ENCODE measurements at regions not wholly inside any gene's neighbourhood (a gene's known extent, or its start where the extent isn't known, plus 50 kb on each side); places are given as distances from the start of the nearest gene placed in this dataset.

- DNase-seq (ENCODE audit: insufficient read length, low spot score) (no peak), FAIRE-seq (no peak)
These were observed 393.1 kb upstream of the SLC14A2 start for GRCh38 chr18:45222180-45222579.

DNA sequence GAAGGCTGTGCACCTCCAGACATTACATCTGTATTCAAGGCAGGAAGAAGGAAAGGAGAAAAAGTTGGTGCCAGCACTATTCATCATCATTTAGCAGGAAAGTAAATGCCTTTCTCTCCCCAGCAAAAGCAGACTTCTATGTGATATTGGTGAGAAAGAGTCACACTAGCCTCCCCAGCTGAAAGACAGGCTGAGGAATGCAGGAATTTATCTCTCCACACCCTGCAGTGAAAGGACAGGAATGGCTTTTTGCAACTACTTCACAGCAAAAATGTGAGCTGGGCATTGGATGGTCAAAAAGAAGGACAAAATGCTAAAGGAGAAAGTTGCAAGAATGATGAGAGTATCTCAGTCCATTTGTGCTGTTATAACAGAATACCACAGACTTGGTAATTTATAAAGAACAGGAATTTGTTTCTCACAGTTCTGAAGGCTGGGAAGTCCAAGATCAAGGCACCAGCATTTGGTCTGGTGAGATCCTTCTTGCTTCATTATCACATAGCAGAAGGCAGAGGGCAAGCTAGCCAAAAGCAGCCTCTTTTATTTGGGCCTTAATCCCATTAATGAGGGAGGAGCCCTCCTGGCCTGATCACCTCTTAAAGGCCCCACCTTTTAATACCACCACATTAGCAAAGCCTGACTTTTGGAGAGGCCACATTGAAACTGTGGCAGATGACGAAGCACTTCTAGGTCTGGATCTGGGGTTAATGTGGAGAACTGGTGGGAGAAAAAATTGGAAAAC, 388.1 kb upstream of the SLC14A2 start:
- FAIRE-seq (no peak), DNase-seq (ENCODE audit: insufficient read length, low spot score) (no peak)

- FAIRE-seq: no peak
These were observed 386.4 kb upstream of the SLC14A2 start for GRCh38 chr18:45228796-45229388.

GRCh38 chr18:45231617-45232016, 383.7 kb upstream of the SLC14A2 start:
- DNase-seq (ENCODE audit: insufficient read length, low spot score) (no peak), FAIRE-seq (no peak)

More at GRCh38 chr18:45228796-45229388, 386.4 kb upstream of the SLC14A2 start:
- no peak for DNase-seq (ENCODE audit: insufficient read length, low spot score)

GRCh38 chr18:45232061-45232460, 383.2 kb upstream of the SLC14A2 start:
- FAIRE-seq (no peak), DNase-seq (ENCODE audit: insufficient read length, low spot score) (no peak)

DNA sequence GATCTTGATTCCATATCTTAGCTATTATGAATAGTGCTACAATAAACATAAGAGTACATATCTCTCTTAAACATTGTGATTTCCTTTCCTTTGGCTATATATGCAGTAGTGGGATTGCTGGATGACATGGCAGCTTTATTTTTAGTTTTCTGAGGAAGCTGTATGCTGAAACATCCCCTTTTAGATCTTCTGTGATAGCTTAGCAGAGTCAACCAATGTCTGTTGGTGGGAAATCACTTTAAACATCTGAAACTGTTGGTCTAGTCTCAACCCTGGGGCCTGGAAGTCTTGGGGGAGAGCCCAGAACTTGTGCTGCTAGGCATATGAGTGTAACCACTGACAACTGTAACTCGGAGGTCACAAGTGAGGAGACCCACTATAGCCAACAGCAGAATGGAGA, 378.6 kb upstream of the SLC14A2 start:
- FAIRE-seq (no peak), DNase-seq (ENCODE audit: insufficient read length, low spot score) (no peak)

DNA sequence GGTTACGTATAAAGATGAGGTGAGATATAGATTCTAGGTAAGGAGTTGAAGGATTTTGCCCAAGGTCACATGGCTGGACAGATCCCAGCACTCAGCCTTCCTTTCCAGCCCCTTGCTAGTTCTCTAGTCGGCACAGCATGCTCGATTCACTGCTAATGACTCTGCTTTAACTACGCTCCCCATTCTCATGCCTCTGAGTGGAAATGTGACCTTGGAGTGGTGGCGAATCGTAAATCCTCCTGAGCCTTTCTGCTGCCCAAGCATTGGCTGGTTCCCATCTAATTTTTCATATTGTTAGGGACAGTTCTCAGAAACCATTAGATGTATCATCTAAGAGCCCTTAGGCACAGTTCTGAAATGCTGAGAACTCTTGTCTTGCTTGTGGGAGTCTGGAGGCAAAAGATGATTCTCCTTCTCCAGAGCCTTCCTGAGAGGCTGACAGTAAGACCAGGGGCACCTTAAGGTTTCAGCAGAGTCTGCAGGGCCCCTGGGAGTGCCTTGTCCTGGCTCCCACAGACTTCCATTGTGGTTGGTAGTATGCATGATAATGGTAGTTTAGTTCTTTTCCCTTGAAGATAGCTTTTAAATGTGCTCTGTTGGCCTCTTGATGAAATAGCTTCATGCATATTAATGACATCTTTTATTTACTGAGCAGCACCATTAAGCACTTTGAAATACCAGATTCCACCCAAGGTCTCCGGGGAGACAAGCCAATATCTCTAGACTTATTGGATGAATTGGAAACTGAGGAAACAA, 377.8 kb upstream of the SLC14A2 start:
- DNase-seq (ENCODE audit: insufficient read length, low spot score) (no peak), FAIRE-seq (no peak)

DNA sequence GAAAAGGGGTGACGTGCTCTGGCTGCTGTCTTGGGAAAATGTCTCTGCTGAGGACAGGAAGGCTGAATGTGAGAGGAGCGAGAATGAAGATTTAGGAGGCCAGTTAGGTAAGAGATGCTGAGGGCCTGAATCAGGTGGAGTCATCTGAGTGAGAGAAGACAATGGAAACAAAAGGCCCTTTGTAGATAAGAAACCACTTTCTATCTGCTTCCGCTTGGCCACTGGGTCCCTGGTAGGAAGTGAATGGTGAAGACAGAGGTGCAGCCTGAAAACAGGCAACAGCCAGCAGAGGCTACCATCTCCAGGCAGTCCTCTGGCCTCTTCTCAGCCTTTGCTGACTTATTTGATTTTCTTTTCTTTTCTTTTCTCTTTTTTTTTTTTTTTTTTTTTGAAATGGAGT, 374.0 kb upstream of the SLC14A2 start:
- FAIRE-seq: no peak
- DNase-seq (ENCODE audit: insufficient read length, low spot score): no peak

DNA sequence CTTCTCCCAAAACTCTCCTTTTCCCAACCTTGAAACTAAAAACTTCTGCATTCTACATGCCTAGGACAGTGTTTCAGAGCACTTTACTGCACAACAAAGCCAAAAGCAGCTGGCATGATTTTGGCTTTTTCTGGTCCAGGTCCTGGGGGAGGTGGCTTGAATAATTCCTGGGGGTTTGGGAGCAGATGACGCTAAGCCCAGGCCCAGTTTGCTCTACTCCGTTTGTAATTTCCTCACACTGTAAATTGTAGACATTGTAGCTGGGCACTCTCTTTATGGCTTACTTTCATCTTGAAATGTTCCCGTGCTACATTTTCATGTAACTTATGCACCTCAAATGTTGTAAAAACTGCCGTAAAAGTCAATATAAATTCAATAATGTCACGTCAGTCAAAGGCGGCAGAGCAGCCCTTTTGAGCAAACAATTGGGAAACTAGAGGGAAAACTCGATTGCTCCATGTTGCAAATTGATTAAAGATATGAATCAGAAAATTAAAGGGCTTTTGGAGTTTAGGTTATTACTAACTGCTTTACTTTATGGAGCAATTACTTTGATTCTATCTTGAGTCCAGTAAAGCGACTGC, 373.2 kb upstream of the SLC14A2 start:
- no peak for DNase-seq (ENCODE audit: insufficient read length, low spot score)

DNA sequence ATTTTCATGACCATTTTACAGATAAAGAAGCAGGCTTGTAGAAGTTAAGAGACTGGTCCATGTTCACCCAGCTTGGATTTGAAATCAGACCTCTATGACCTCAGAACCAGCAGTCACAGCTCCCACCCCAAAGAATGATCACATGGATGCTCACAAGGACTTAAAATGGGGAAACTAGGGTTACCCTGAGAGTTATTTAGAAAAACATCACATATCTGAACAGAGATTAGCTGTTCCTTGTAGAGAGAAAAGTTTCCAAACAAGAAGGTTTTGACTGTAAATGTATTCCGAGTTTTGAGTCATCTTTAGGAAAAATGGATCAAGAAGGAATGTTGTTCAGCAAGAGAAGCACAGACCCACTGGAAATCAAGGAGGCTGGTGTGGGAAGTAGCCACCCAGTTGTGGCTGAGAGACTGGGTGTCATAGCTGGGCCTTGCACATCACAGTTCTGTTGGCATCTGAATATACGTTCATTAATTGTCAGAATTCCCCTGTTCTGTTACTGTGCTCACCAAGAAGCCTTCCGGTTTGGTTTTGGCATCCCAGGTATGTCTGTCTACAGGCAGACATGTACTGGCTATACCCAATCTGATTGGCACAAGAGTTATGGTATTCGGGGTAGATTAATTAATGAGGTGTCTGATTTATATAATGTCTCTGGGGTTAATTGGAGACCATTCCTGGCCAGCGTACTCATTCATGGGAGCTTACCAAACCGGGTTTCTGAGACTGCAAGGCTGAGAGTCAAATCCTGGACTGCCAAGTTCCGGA, 371.8 kb upstream of the SLC14A2 start:
- DNase-seq (ENCODE audit: insufficient read length, low spot score): no peak
- no peak for FAIRE-seq

More for the DNA sequence above, 373.2 kb upstream of the SLC14A2 start:
- FAIRE-seq: no peak

DNA sequence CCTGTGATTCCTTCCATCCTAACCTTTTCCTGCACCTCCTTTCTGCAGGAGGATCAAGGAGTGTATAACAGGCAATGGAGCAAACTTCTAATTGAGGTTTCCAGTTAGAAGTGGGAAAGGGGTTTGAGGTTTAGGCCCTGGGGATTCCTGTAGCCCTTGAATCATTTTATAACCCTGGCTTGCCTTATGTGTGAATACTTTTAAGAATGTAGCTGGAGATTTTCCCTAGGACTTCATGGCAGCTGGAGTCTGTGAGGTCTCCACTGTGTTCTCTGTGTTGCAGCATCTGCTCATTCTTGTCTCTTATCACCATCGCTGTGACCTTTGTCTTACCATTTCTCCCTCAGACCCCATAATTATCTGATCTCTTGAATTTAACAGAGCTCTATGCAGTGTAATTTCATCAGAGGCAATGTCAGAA, 370.2 kb upstream of the SLC14A2 start:
- no peak for DNase-seq (ENCODE audit: insufficient read length, low spot score)

DNA sequence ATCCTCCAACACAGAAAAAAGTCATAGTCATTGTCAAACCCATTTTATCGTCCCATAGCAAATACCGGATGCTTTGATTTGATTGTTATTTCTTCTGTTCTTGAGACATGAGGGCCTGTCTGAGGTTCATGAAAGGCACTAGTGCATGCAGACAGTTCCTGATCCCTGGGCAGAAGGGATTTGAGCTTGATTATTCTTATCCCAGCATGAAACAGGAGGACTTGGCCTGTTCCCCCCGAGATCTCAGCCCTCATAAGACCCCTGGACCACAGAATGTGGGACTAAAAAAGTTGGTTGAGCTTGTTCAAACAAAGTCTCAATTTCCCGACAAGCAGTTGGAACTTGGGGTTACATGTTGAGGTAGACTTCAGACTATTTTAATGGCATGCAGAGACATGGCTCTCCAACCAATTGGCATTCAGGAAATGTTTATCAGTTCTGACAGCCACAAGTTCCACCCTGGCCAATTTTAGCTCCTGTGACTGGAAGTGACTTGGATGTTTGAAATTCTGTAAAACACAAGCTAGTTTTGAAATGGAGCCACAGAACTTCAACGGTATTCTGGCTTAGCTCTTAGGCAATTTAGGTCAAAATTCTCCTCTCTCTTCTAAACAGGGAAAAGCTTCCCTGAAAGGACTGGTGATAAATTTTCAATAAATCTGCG, 366.9 kb upstream of the SLC14A2 start:
- no peak for DNase-seq (ENCODE audit: insufficient read length, low spot score)
- FAIRE-seq: no peak

More for the DNA sequence above, 370.2 kb upstream of the SLC14A2 start:
- no peak for FAIRE-seq

GRCh38 chr18:45249246-45249661, 366.0 kb upstream of the SLC14A2 start:
- FAIRE-seq: no peak
- DNase-seq (ENCODE audit: insufficient read length, low spot score): no peak

GRCh38 chr18:45250479-45250878, 364.8 kb upstream of the SLC14A2 start:
- DNase-seq (ENCODE audit: insufficient read length, low spot score) (no peak), FAIRE-seq (no peak)

DNA sequence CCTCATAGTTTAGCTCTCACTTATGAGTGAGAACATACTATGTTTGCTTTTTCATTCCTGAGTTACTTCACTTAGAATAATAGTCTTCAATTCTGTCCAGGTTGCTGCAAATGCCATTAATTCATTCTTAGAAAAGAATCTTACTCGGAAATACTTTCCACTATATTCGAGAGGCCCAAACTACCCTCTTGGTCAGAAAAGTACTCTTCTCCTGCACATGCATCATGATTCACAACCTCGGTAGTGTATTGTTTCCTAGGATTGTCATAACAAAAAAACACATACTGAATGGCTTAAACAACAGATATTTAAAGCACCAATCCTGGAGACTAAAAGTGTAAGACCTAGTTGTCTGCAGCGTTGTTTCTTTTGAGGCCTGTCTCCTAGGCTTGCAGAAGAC, 364.0 kb upstream of the SLC14A2 start:
- no peak for DNase-seq (ENCODE audit: insufficient read length, low spot score)
- FAIRE-seq: no peak

GRCh38 chr18:45252474-45252873, 362.8 kb upstream of the SLC14A2 start:
- DNase-seq (ENCODE audit: insufficient read length, low spot score) (no peak), FAIRE-seq (no peak)

- FAIRE-seq (no peak), DNase-seq (ENCODE audit: insufficient read length, low spot score) (no peak)
These were observed 362.2 kb upstream of the SLC14A2 start for GRCh38 chr18:45253056-45253565.

- DNase-seq (ENCODE audit: insufficient read length, low spot score) (no peak), FAIRE-seq (no peak)
These were observed 361.1 kb upstream of the SLC14A2 start for GRCh38 chr18:45253973-45254708.

- FAIRE-seq: no peak
- no peak for DNase-seq (ENCODE audit: insufficient read length, low spot score)
These were observed 360.6 kb upstream of the SLC14A2 start for GRCh38 chr18:45254709-45255082.

Measured in GM19239 (cell line).